Esophagus squamous epithelium (tissue), 4 donors: ENCODE measurements at regions not wholly inside any gene's neighbourhood (a gene's known extent, or its start where the extent isn't known, plus 50 kb on each side); places are given as distances from the start of the nearest gene placed in this dataset.

Experiments
- POLR2A ChIP-seq, 4 donors: fragments of 450-650 bp; IDR thresholded peaks; one replicate each; pipeline ENCODE4 v1.6.1; 2017; ENCODE audit warnings: antibody characterized with exemption in 4 of 4, mild to moderate bottlenecking in 4 of 4, moderate library complexity in 3 of 4
- TF ChIP-seq, protein P1 (sequence below), 6 experiments: fragments of 450-650 bp in 4 of 6; fragments of 200-600 bp in 2 of 6; sonication (generic) in 2 of 6; IDR thresholded peaks; one replicate each; pipeline ENCODE4 v1.5.1; 2016 to 2019; ENCODE audit warnings: antibody characterized with exemption in 6 of 6, mild to moderate bottlenecking in 4 of 6, moderate library complexity in 4 of 6

DNA sequence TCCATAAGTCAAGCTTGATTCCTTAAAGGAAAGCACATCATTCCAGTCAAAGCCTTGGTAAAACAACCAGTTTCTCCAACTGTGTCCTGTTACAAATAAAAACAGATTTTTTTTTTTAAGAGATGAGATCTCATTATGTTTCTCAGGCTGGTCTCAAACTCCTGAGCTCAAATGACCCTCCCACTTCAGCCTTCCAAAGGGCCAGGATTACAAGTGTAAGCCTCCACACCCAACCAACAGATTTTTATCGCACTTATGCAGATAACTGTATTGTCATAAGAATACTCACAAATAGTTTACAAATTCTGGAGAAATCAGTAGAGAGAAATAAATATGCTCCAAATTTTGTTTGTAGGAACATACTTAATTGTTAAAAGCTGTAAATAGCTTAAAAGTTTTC, 56.2 kb upstream of the SLC2A13 start:
- no peak for TF ChIP-seq POLR2A (IDR thresholded peaks at IDR 0.05)
- TF ChIP-seq, protein P1, sequence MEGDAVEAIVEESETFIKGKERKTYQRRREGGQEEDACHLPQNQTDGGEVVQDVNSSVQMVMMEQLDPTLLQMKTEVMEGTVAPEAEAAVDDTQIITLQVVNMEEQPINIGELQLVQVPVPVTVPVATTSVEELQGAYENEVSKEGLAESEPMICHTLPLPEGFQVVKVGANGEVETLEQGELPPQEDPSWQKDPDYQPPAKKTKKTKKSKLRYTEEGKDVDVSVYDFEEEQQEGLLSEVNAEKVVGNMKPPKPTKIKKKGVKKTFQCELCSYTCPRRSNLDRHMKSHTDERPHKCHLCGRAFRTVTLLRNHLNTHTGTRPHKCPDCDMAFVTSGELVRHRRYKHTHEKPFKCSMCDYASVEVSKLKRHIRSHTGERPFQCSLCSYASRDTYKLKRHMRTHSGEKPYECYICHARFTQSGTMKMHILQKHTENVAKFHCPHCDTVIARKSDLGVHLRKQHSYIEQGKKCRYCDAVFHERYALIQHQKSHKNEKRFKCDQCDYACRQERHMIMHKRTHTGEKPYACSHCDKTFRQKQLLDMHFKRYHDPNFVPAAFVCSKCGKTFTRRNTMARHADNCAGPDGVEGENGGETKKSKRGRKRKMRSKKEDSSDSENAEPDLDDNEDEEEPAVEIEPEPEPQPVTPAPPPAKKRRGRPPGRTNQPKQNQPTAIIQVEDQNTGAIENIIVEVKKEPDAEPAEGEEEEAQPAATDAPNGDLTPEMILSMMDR (IDR thresholded peaks at IDR 0.05), result no peak
